WTC11 (cell line): ENCODE measurements at regions not wholly inside any gene's neighbourhood (a gene's known extent, or its start where the extent isn't known, plus 50 kb on each side); places are given as distances from the start of the nearest gene placed in this dataset.

Experiments
- AFF4 ChIP-seq: sonication (generic); formaldehyde crosslinking; IDR thresholded peaks from 2 replicates; pipeline ENCODE4 v1.8.1; 2023; ENCODE audit warnings: mild to moderate bottlenecking, missing genetic modification reagents, borderline replicate concordance
- ATF2 ChIP-seq: sonication (generic); formaldehyde crosslinking; IDR thresholded peaks from 2 replicates; pipeline ENCODE4 v1.8.1; 2022; ENCODE audit warnings: low read depth, missing genetic modification reagents, borderline replicate concordance
- CTCF ChIP-seq: fragments of 200-600 bp; IDR thresholded peaks from 2 replicates; pipeline ENCODE4 v1.8.0; 2022; ENCODE audit warnings: antibody characterized with exemption
- MAX ChIP-seq: sonication (generic); formaldehyde crosslinking; IDR thresholded peaks from 2 replicates; pipeline ENCODE4 v1.8.0; 2022; ENCODE audit warnings: mild to moderate bottlenecking, missing genetic modification reagents
- TEAD1 ChIP-seq: sonication (generic); formaldehyde crosslinking; IDR thresholded peaks from 2 replicates; pipeline ENCODE4 v1.8.0; 2022; ENCODE audit warnings: mild to moderate bottlenecking, missing genetic modification reagents
- USF2 ChIP-seq: sonication (generic); formaldehyde crosslinking; IDR thresholded peaks from 2 replicates; pipeline ENCODE4 v1.8.1; 2023; ENCODE audit warnings: mild to moderate bottlenecking, missing genetic modification reagents, moderate library complexity
- ZNF138 ChIP-seq: sonication (generic); formaldehyde crosslinking; conservative IDR thresholded peaks from 2 replicates; pipeline ENCODE4 v1.8.1; 2022; ENCODE audit warnings: mild to moderate bottlenecking, moderate library complexity, missing genetic modification reagents

GRCh38 chr4:26017531-26017930 is 103.5 kb downstream of the SMIM20 start:
- TF ChIP-seq ATF2 (no peak), TEAD1 (CRISPR knock-in tag) (no peak), MAX (no peak), AFF4 (CRISPR knock-in tag) (no peak), CTCF (no peak), USF2 (no peak), ZNF138 (no peak)
